Stomach (tissue), 4 donors: ENCODE measurements at regions not wholly inside any gene's neighbourhood (a gene's known extent, or its start where the extent isn't known, plus 50 kb on each side); places are given as distances from the start of the nearest gene placed in this dataset.

ENCODE experiments used
- CTCF ChIP-seq, 7 experiments: fragments of 450-650 bp in 4 of 7; fragments of 200-600 bp in 3 of 7; sonication (generic) in 3 of 7; IDR thresholded peaks; one replicate each; pipeline ENCODE4 v1.5.1; 2016 to 2019; ENCODE audit warnings: antibody characterized with exemption in 7 of 7, control low read depth in 2 of 7, mild to moderate bottlenecking in 1 of 7
- POLR2A ChIP-seq, 4 donors: fragments of 450-650 bp; IDR thresholded peaks; one replicate each; pipeline ENCODE4 v1.6.1; 2016; ENCODE audit warnings: antibody characterized with exemption in 4 of 4, control low read depth in 2 of 4, mild to moderate bottlenecking in 1 of 4, moderate library complexity in 1 of 4
- POLR2AphosphoS5 ChIP-seq, 3 donors: sonication (generic); formaldehyde crosslinking; IDR thresholded peaks; one replicate each; pipeline ENCODE4 v1.6.1; 2016; ENCODE audit warnings: antibody characterized with exemption in 3 of 3

DNA sequence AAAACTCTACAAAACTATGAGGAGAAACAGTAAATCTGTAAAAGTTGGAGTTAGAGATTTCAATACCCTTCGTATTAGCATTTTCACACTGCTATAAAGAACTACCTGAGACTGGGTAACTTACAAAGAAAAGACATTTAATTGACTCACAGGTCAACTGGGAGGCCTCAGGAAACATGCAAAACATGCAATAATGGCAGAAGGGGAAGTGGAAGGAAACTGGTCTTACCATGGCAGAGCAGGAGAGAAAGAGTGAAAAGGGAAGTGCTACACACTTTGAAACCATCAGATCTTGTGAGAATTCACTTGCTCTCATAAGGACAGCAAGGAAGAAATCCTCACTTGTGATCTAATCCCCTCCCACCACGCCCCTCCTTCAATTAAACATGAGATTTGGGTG, 949.9 kb downstream of the TECRL start:
- no peak for TF ChIP-seq CTCF (IDR thresholded peaks at IDR 0.05)
- no peak for TF ChIP-seq POLR2A (IDR thresholded peaks at IDR 0.05)
- TF ChIP-seq POLR2AphosphoS5 (IDR thresholded peaks at IDR 0.05), result no peak
